Ovary (tissue), 3 donors: ENCODE measurements at regions not wholly inside any gene's neighbourhood (a gene's known extent, or its start where the extent isn't known, plus 50 kb on each side); places are given as distances from the start of the nearest gene placed in this dataset.

Experiments used
- POLR2A ChIP-seq: fragments of 450-650 bp; IDR thresholded peaks from one replicate; pipeline ENCODE4 v1.6.1; 2017; ENCODE audit warnings: antibody characterized with exemption, mild to moderate bottlenecking, moderate library complexity
- TF ChIP-seq, protein P1 (sequence below), 3 donors: fragments of 450-650 bp in 2 of 3; fragments of 200-600 bp in 1 of 3; IDR thresholded peaks; one replicate each; pipeline versions ENCODE4 v1.5.1 to v1.8.0; 2016 to 2022; ENCODE audit warnings: antibody characterized with exemption in 3 of 3, mild to moderate bottlenecking in 1 of 3
- donor health status: DM: no; HTN: no; CAD: no.

DNA sequence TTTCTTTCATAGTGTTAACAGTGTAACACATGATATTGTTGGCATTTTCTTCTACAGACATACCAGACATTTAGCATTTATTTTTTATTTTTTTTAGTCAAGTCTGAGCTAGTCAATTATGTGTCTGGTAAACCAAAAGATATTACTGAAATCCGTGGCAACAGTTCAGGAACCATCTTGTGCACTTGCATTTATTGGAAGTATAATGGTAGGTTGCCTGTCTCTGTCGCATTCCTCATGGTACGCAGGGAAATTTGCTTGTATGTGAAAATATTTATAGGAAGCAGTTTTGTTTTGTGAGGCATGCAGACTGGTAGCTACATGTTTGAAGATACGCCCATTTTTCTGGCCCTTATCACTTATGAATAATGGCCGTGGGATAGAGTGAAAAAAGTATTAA, 186.1 kb upstream of the SLC38A2 start:
- TF ChIP-seq, protein P1, sequence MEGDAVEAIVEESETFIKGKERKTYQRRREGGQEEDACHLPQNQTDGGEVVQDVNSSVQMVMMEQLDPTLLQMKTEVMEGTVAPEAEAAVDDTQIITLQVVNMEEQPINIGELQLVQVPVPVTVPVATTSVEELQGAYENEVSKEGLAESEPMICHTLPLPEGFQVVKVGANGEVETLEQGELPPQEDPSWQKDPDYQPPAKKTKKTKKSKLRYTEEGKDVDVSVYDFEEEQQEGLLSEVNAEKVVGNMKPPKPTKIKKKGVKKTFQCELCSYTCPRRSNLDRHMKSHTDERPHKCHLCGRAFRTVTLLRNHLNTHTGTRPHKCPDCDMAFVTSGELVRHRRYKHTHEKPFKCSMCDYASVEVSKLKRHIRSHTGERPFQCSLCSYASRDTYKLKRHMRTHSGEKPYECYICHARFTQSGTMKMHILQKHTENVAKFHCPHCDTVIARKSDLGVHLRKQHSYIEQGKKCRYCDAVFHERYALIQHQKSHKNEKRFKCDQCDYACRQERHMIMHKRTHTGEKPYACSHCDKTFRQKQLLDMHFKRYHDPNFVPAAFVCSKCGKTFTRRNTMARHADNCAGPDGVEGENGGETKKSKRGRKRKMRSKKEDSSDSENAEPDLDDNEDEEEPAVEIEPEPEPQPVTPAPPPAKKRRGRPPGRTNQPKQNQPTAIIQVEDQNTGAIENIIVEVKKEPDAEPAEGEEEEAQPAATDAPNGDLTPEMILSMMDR (IDR thresholded peaks at IDR 0.05): no peak
- TF ChIP-seq POLR2A: no peak
